Neuron (in vitro differentiated cells): ENCODE measurements at regions not wholly inside any gene's neighbourhood (a gene's known extent, or its start where the extent isn't known, plus 50 kb on each side); places are given as distances from the start of the nearest gene placed in this dataset.
"Not testable (repeated sequence)": the region's sequence is repeated elsewhere in the genome, so short reads cannot be mapped to it uniquely, and the experiment has no call there.

Source experiments
- H2AFZ ChIP-seq: one replicate; pipeline ENCODE4 v1.6.1; 2013; ENCODE audit warnings: low read depth, mild to moderate bottlenecking, inconsistent platforms, low read length, moderate library complexity
- H3K27me3 ChIP-seq: one replicate; pipeline ENCODE4 v1.6.1; 2013; ENCODE audit warnings: low read length; ENCODE audit not compliant: insufficient read depth
- H3K36me3 ChIP-seq: one replicate; pipeline ENCODE4 v1.6.1; 2013; ENCODE audit warnings: low read length; ENCODE audit not compliant: insufficient read depth
- H3K4me1 ChIP-seq: one replicate; pipeline ENCODE4 v1.6.1; 2013; ENCODE audit warnings: low read length; ENCODE audit not compliant: insufficient read depth
- H3K4me3 ChIP-seq: 2 replicates; pipeline ENCODE4 v1.5.1; 2013; ENCODE audit warnings: mild to moderate bottlenecking, low read length, moderate library complexity
- H3K9me3 ChIP-seq: one replicate; pipeline ENCODE4 v1.6.1; 2013; ENCODE audit warnings: low read length

GRCh38 chr2:194697439-194697838, 959.6 kb upstream of the SLC39A10 start:
- Histone ChIP-seq H3K4me1 (no peaks in the 10 kb centered on the region), H3K9me3 (no peaks in the 10 kb centered on the region)

GRCh38 chr2:194696690-194697089, 960.3 kb upstream of the SLC39A10 start:
- Histone ChIP-seq H3K27me3 (no peaks in the 10 kb centered on the region), H2AFZ (no peak overlapping the region), H3K36me3 (no peaks in the 10 kb centered on the region), H3K4me3 (no peak overlapping the region), H3K4me1 (no peaks in the 10 kb centered on the region), H3K9me3 (no peaks in the 10 kb centered on the region)

More at GRCh38 chr2:194697439-194697838, 959.6 kb upstream of the SLC39A10 start:
- Histone ChIP-seq H2AFZ (no peak overlapping the region), H3K36me3 (no peaks in the 10 kb centered on the region), H3K4me3 (no peak overlapping the region), H3K27me3 (no peaks in the 10 kb centered on the region)

GRCh38 chr2:194686569-194686968, 970.5 kb upstream of the SLC39A10 start:
- H2AFZ ChIP-seq, result no peak overlapping the region
- H3K9me3 ChIP-seq, result no peaks in the 10 kb centered on the region
- H3K36me3 ChIP-seq, result no peaks in the 10 kb centered on the region
- H3K27me3 ChIP-seq, result no peaks in the 10 kb centered on the region
- no peaks in the 10 kb centered on the region for H3K4me1 ChIP-seq
- H3K4me3 ChIP-seq, result no peak overlapping the region

- Histone ChIP-seq H3K9me3 (no peaks in the 10 kb centered on the region), H3K27me3 (no peaks in the 10 kb centered on the region), H3K4me3 (no peak overlapping the region), H3K4me1 (no peaks in the 10 kb centered on the region), H2AFZ (no peak overlapping the region), H3K36me3 (no peaks in the 10 kb centered on the region)
These were observed 983.0 kb upstream of the SLC39A10 start for GRCh38 chr2:194674043-194674442.

GRCh38 chr2:194672994-194673393, 984.0 kb upstream of the SLC39A10 start:
- no peak overlapping the region for H2AFZ ChIP-seq
- H3K27me3 ChIP-seq, result no peaks in the 10 kb centered on the region
- H3K4me3 ChIP-seq, result no peak overlapping the region
- no peaks in the 10 kb centered on the region for H3K9me3 ChIP-seq
- H3K4me1 ChIP-seq, result no peaks in the 10 kb centered on the region
- no peaks in the 10 kb centered on the region for H3K36me3 ChIP-seq

GRCh38 chr2:194661431-194661830, 995.6 kb upstream of the SLC39A10 start:
- Histone ChIP-seq H3K27me3 (no peaks in the 10 kb centered on the region), H3K4me1 (peaks cover 7% of the 10 kb centered on the region)

GRCh38 chr2:194639057-194639456, 1018.0 kb upstream of the SLC39A10 start:
- not testable (repeated sequence) for H2AFZ ChIP-seq, H3K27me3 ChIP-seq, H3K9me3 ChIP-seq, H3K4me3 ChIP-seq, H3K36me3 ChIP-seq, H3K4me1 ChIP-seq

More at GRCh38 chr2:194661431-194661830, 995.6 kb upstream of the SLC39A10 start:
- Histone ChIP-seq H2AFZ (no peak overlapping the region), H3K36me3 (no peaks in the 10 kb centered on the region), H3K9me3 (no peaks in the 10 kb centered on the region), H3K4me3 (no peak overlapping the region)

- no peaks in the 10 kb centered on the region for H3K36me3 ChIP-seq
- no peak overlapping the region for H3K4me3 ChIP-seq
- no peaks in the 10 kb centered on the region for H3K4me1 ChIP-seq
- H3K27me3 ChIP-seq, result no peaks in the 10 kb centered on the region
- no peaks in the 10 kb centered on the region for H3K9me3 ChIP-seq
- no peak overlapping the region for H2AFZ ChIP-seq
These were observed 1035.1 kb upstream of the SLC39A10 start for GRCh38 chr2:194621945-194622344.

GRCh38 chr2:194619366-194619765, 1037.7 kb upstream of the SLC39A10 start:
- Histone ChIP-seq H3K27me3 (no peaks in the 10 kb centered on the region), H3K36me3 (no peaks in the 10 kb centered on the region), H3K4me3 (no peak overlapping the region), H2AFZ (no peak overlapping the region), H3K4me1 (no peaks in the 10 kb centered on the region), H3K9me3 (no peaks in the 10 kb centered on the region)

- Histone ChIP-seq H3K4me1 (no peaks in the 10 kb centered on the region), H3K36me3 (no peaks in the 10 kb centered on the region), H3K9me3 (no peaks in the 10 kb centered on the region), H3K27me3 (no peaks in the 10 kb centered on the region), H3K4me3 (no peak overlapping the region), H2AFZ (no peak overlapping the region)
These were observed 1038.6 kb upstream of the SLC39A10 start for GRCh38 chr2:194618432-194618831.

GRCh38 chr2:194616334-194616733, 1040.7 kb upstream of the SLC39A10 start:
- H3K4me3 ChIP-seq, result no peak overlapping the region
- no peaks in the 10 kb centered on the region for H3K27me3 ChIP-seq
- H2AFZ ChIP-seq, result no peak overlapping the region
- no peaks in the 10 kb centered on the region for H3K9me3 ChIP-seq
- H3K4me1 ChIP-seq, result no peaks in the 10 kb centered on the region
- H3K36me3 ChIP-seq, result no peaks in the 10 kb centered on the region

GRCh38 chr2:194610297-194610696, 1046.7 kb upstream of the SLC39A10 start:
- Histone ChIP-seq H3K9me3 (no peaks in the 10 kb centered on the region), H3K36me3 (no peaks in the 10 kb centered on the region), H3K4me3 (no peak overlapping the region)

GRCh38 chr2:194603429-194603828, 1053.6 kb upstream of the SLC39A10 start:
- Histone ChIP-seq H3K4me3 (no peak overlapping the region), H3K27me3 (no peaks in the 10 kb centered on the region), H3K4me1 (no peaks in the 10 kb centered on the region), H3K9me3 (peaks cover 4% of the 10 kb centered on the region), H3K36me3 (no peaks in the 10 kb centered on the region), H2AFZ (no peak overlapping the region)

More at GRCh38 chr2:194610297-194610696, 1046.7 kb upstream of the SLC39A10 start:
- H3K27me3 ChIP-seq, result no peaks in the 10 kb centered on the region
- H2AFZ ChIP-seq, result no peak overlapping the region
- H3K4me1 ChIP-seq, result no peaks in the 10 kb centered on the region

GRCh38 chr2:194602750-194603149, 1054.3 kb upstream of the SLC39A10 start:
- no peaks in the 10 kb centered on the region for H3K36me3 ChIP-seq
- peaks cover 4% of the 10 kb centered on the region for H3K9me3 ChIP-seq
- H2AFZ ChIP-seq, result no peak overlapping the region
- no peaks in the 10 kb centered on the region for H3K4me1 ChIP-seq
- no peaks in the 10 kb centered on the region for H3K27me3 ChIP-seq
- H3K4me3 ChIP-seq, result no peak overlapping the region
